Retinal pigment epithelial cell (primary cell): ENCODE measurements at regions not wholly inside any gene's neighbourhood (a gene's known extent, or its start where the extent isn't known, plus 50 kb on each side); places are given as distances from the start of the nearest gene placed in this dataset.

ENCODE experiments used
- DNase-seq: peaks from one replicate; pipeline ENCODE4 v3.0.0-alpha.2; 2010; ENCODE audit warnings: low read depth
- H3K4me3 ChIP-seq: 2 replicates; pipeline ENCODE4 v1.5.1; 2011; ENCODE audit warnings: mild to moderate bottlenecking, low read length, control low read depth, moderate library complexity
- CTCF ChIP-seq: conservative IDR thresholded peaks from 2 replicates; pipeline ENCODE4 v1.5.1; 2011; ENCODE audit warnings: low read depth, low read length, control low read depth, inconsistent platforms

GRCh38 chr5:143740956-143741355, 71.0 kb upstream of the HMHB1 start:
- no peak for DNase-seq

GRCh38 chr5:143739746-143740145, 72.2 kb upstream of the HMHB1 start:
- no peak for DNase-seq
- no peak for TF ChIP-seq CTCF
- no peak overlapping the region for H3K4me3 ChIP-seq

More at GRCh38 chr5:143740956-143741355, 71.0 kb upstream of the HMHB1 start:
- TF ChIP-seq CTCF: no peak
- H3K4me3 ChIP-seq: no peak overlapping the region

GRCh38 chr5:143738417-143739401, 73.3 kb upstream of the HMHB1 start:
- H3K4me3 ChIP-seq: no peak overlapping the region
- no peak for TF ChIP-seq CTCF
- no peak for DNase-seq

- no peak for DNase-seq
- TF ChIP-seq CTCF: no peak
- H3K4me3 ChIP-seq: no peak overlapping the region
Measured at GRCh38 chr5:143737062-143737461, 74.9 kb upstream of the HMHB1 start.

GRCh38 chr5:143734456-143734780, 77.5 kb upstream of the HMHB1 start:
- H3K4me3 ChIP-seq: no peak overlapping the region
- no peak for TF ChIP-seq CTCF
- DNase-seq: no peak

GRCh38 chr5:143733665-143734455, 78.1 kb upstream of the HMHB1 start:
- TF ChIP-seq CTCF: no peak
- no peak overlapping the region for H3K4me3 ChIP-seq
- no peak for DNase-seq
